ENCODE measurements at regions not wholly inside any gene's neighbourhood (a gene's known extent, or its start where the extent isn't known, plus 50 kb on each side); places are given as distances from the start of the nearest gene placed in this dataset.

GRCh38 chr18:42287047-42287446 is 332.0 kb downstream of the PIK3C3 start:
- WGBS, 2 donors (ENCODE audit: low coverage in 1 of 2): 80% methylated on average over 1 of the region's 1 CpG
- intact Hi-C loops (cut with DNase I; ENCODE audit: low total_unique reads): no loop called here

DNA sequence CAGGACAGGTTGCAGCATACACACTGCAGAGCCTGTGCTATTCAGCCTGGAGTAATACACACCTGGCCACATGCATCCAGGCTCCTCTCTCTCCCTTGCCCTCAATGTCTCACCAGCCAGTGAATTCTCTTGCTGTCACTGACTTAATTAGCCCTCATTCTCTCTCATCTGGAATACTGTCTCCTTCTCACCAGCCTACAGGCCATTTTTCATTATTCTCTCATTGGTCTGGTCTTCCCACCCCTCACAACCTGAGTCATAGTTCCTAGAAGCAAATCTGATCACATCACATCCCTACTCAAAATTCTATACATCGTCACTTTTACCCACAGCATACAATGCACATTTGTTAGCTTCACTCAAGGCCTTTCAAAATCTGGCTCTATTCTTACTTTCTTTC is 333.1 kb downstream of the PIK3C3 start:
- H3K9me3 ChIP-seq: no peaks in the 10 kb centered on the region
- H3K27me3 ChIP-seq: no peaks in the 10 kb centered on the region
- no peak overlapping the region for H3K27ac ChIP-seq
- H3K4me3 ChIP-seq: no peak overlapping the region
- H3K4me1 ChIP-seq: no peaks in the 10 kb centered on the region
- in situ Hi-C loops (cut with MboI; ENCODE audit: low pct_ligation_motif_present in 1 of 4, low pct_unique_long_range_greater_than_20kb in 1 of 4, low sequenced_read_pairs in 3 of 4): loop anchor here in 1 of 4 donors (25.0 kb wide), 1 partner anchor 974 kb away; no protein-coding TSS in a partner anchor
- TF ChIP-seq POLR2A (IDR thresholded peaks at IDR 0.05) (no peak), EP300 (IDR thresholded peaks at IDR 0.05; ENCODE audit: low read depth) (no peak), CTCF (IDR thresholded peaks at IDR 0.05) (no peak), POLR2AphosphoS5 (IDR thresholded peaks at IDR 0.05) (no peak)
- no peak for DNase-seq
- intact Hi-C loops (cut with DNase I; ENCODE audit: low total_unique reads): no loop called here
- no peaks in the 10 kb centered on the region for H3K36me3 ChIP-seq
- WGBS, 2 donors (ENCODE audit: low coverage in 1 of 2): 100% methylated on average over 1 of the region's 1 CpG

More at GRCh38 chr18:42287047-42287446, 332.0 kb downstream of the PIK3C3 start:
- Histone ChIP-seq H3K4me3 (no peak overlapping the region), H3K4me1 (no peaks in the 10 kb centered on the region), H3K27me3 (no peaks in the 10 kb centered on the region), H3K36me3 (no peaks in the 10 kb centered on the region), H3K9me3 (no peaks in the 10 kb centered on the region), H3K27ac (no peak overlapping the region)
- TF ChIP-seq CTCF (IDR thresholded peaks at IDR 0.05) (no peak), EP300 (IDR thresholded peaks at IDR 0.05; ENCODE audit: low read depth) (no peak)
- in situ Hi-C loops (cut with MboI; ENCODE audit: low pct_ligation_motif_present in 1 of 4, low pct_unique_long_range_greater_than_20kb in 1 of 4, low sequenced_read_pairs in 3 of 4): loop anchor here in 1 of 4 donors (25.0 kb wide), 1 partner anchor 975 kb away; no protein-coding TSS in a partner anchor
- DNase-seq: no peak

DNA sequence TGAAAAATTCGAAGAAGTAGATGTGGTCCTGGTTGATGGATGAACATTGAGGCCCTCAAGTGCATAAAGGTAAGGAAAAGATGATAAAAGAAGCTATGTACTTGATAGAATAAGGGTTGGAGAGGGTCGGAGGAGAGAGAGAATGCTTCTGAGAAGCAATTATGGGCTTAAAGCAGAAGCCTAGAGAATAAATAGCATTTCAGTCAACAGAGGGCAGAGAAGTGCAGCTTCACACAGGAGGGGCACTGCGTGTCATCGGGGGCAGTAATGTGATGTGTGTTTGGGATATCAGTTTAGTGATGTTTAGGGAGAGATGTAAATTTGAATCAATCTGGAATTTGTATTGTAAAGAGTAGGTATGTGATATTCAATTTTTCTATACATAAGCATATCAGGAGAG is 334.5 kb downstream of the PIK3C3 start:
- no peak for DNase-seq
- H3K4me1 ChIP-seq: no peaks in the 10 kb centered on the region
- H3K27ac ChIP-seq: no peak overlapping the region
- H3K4me3 ChIP-seq: no peak overlapping the region
- no peaks in the 10 kb centered on the region for H3K27me3 ChIP-seq
- TF ChIP-seq CTCF (IDR thresholded peaks at IDR 0.05) (no peak), POLR2AphosphoS5 (IDR thresholded peaks at IDR 0.05) (no peak), EP300 (IDR thresholded peaks at IDR 0.05; ENCODE audit: low read depth) (no peak), POLR2A (IDR thresholded peaks at IDR 0.05) (no peak)
- intact Hi-C loops (cut with DNase I; ENCODE audit: low total_unique reads): no loop called here
- H3K36me3 ChIP-seq: no peaks in the 10 kb centered on the region
- no peaks in the 10 kb centered on the region for H3K9me3 ChIP-seq
- in situ Hi-C loops (cut with MboI; ENCODE audit: low pct_ligation_motif_present in 1 of 4, low pct_unique_long_range_greater_than_20kb in 1 of 4, low sequenced_read_pairs in 3 of 4): loop anchor here in 1 of 4 donors (25.0 kb wide), 1 partner anchor 973 kb away; no protein-coding TSS in a partner anchor
- WGBS, 2 donors (ENCODE audit: low coverage in 1 of 2): 81 to 82% methylated on average over 4 of the region's 4 CpGs

DNA sequence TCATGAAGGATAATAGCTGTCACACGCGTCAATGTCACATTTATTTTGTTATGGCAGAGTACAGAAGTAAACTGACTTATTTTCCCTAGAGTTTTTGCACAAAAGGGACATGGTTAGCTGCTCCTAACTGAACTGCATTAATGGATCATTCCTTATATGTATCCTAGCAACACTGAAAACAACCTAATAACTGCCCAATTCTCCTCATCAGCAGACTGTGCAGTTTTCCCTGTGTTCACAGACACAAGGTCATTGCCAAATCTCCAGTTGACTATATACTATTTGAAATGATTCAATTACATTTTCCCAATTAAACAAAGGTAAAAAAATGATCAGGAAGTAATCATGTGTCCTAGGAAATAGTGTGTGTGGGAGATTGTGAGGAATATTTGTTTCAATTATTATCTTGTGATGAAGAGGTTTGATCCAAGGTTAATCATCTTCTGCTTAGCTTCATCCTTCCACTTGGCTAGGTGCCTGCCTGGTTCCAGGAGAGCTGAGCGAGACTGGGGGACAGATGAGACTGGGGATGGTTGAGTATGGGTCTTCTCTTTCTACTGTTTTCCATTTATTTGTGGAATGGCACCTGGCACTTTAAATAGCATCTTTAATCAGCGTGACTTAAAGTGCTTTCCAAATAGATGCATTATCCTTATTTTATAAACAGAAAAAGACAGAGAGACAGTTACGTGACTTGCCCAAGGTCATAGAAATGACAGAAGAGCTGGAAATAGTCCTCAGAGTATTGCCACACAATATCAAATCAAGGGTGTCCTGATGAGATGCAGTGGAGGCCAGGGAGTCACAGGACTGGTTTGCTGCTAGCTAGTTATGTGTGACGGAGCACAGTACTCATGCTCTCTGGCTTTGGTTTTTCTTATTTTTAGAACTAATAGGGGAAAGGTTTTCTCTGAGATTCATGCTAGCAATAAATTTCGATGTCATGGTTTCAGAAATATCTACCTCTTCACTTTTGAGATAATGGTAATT is 335.6 kb downstream of the PIK3C3 start:
- Histone ChIP-seq H3K4me3 (no peak overlapping the region), H3K27me3 (no peaks in the 10 kb centered on the region), H3K9me3 (no peaks in the 10 kb centered on the region), H3K36me3 (no peaks in the 10 kb centered on the region), H3K27ac (no peak overlapping the region), H3K4me1 (no peaks in the 10 kb centered on the region)
- intact Hi-C loops (cut with DNase I; ENCODE audit: low total_unique reads) (no loop called here), in situ Hi-C loops (cut with MboI; ENCODE audit: low pct_ligation_motif_present in 1 of 4, low pct_unique_long_range_greater_than_20kb in 1 of 4, low sequenced_read_pairs in 3 of 4) (loop anchor here in 1 of 4 donors (25.0 kb wide), 1 partner anchor 972 kb away; no protein-coding TSS in a partner anchor)
- no peak for DNase-seq
- TF ChIP-seq POLR2AphosphoS5 (IDR thresholded peaks at IDR 0.05) (no peak), POLR2A (IDR thresholded peaks at IDR 0.05) (no peak), CTCF (IDR thresholded peaks at IDR 0.05) (no peak), EP300 (IDR thresholded peaks at IDR 0.05; ENCODE audit: low read depth) (no peak)
- WGBS, 2 donors (ENCODE audit: low coverage in 1 of 2): 76 to 83% methylated on average over 7 of the region's 7 CpGs
